ENCODE measurements at regions not wholly inside any gene's neighbourhood (a gene's known extent, or its start where the extent isn't known, plus 50 kb on each side); places are given as distances from the start of the nearest gene placed in this dataset.

- H3K27ac Mint-ChIP-seq = no peak overlapping the region
- H3K9me3 Mint-ChIP-seq = no peaks in the 10 kb centered on the region
- H3K4me3 Mint-ChIP-seq = no peak overlapping the region
- H3K36me3 Mint-ChIP-seq (ENCODE audit: low read depth) = no peaks in the 10 kb centered on the region
- H3K4me1 Mint-ChIP-seq = no peaks in the 10 kb centered on the region
- TF ChIP-seq, protein P1, sequence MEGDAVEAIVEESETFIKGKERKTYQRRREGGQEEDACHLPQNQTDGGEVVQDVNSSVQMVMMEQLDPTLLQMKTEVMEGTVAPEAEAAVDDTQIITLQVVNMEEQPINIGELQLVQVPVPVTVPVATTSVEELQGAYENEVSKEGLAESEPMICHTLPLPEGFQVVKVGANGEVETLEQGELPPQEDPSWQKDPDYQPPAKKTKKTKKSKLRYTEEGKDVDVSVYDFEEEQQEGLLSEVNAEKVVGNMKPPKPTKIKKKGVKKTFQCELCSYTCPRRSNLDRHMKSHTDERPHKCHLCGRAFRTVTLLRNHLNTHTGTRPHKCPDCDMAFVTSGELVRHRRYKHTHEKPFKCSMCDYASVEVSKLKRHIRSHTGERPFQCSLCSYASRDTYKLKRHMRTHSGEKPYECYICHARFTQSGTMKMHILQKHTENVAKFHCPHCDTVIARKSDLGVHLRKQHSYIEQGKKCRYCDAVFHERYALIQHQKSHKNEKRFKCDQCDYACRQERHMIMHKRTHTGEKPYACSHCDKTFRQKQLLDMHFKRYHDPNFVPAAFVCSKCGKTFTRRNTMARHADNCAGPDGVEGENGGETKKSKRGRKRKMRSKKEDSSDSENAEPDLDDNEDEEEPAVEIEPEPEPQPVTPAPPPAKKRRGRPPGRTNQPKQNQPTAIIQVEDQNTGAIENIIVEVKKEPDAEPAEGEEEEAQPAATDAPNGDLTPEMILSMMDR (IDR thresholded peaks at IDR 0.05; ENCODE audit: unreplicated experiment in 3 of 3) = no peak
- H3K27me3 Mint-ChIP-seq (ENCODE audit: low read depth) = no peaks in the 10 kb centered on the region
Measured at GRCh38 chr12:76611533-76611932, 52.0 kb upstream of the OSBPL8 start.

DNA sequence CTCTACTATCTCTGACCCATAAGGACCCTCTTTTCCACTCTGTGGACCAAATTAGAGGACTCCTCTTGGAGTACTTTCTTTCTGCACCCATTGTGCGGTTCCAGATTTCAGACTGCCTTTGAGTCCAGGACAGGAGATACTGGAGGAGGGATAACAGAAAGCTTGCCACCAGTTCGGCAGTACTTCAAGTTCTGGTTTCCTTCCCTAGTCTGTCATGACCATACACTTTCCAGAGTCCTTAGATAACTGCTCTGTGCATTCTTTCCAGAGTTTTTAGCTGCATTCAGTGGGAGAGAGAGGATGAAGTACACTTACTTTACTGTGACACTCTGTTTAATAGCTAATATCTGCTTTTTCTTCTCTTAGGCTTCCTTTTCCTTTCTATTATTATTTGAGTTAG is 54.8 kb upstream of the OSBPL8 start:
- TF ChIP-seq, protein P1 (IDR thresholded peaks at IDR 0.05; ENCODE audit: unreplicated experiment in 3 of 3) = no peak
- Mint-ChIP-seq H3K27ac (no peak overlapping the region), H3K27me3 (ENCODE audit: low read depth) (no peaks in the 10 kb centered on the region), H3K4me3 (no peak overlapping the region), H3K4me1 (no peaks in the 10 kb centered on the region), H3K36me3 (ENCODE audit: low read depth) (no peaks in the 10 kb centered on the region), H3K9me3 (no peaks in the 10 kb centered on the region)

DNA sequence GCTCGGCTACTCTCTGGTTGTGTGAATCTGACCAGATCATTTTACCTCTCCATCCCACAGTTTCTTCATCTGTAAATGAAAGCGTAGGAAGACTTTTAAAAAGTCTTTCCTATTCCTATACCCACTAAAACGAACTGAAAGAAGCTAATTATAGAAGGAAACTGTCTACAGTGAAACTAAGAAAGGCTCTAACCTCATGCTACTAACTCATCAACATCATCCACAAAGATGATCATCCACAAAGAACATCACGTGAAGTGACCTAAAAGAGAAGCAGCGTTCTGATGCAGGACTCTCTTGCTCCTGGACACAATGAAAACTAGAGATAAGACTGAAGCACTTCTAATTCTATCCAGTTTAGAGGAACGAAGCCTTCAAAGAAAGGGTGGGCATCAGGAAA is 58.5 kb upstream of the OSBPL8 start:
- Mint-ChIP-seq H3K9me3 (no peaks in the 10 kb centered on the region), H3K36me3 (ENCODE audit: low read depth) (no peaks in the 10 kb centered on the region), H3K27ac (no peak overlapping the region), H3K4me1 (no peaks in the 10 kb centered on the region), H3K27me3 (ENCODE audit: low read depth) (no peaks in the 10 kb centered on the region), H3K4me3 (no peak overlapping the region)
- TF ChIP-seq, protein P1 (IDR thresholded peaks at IDR 0.05; ENCODE audit: unreplicated experiment in 3 of 3) = no peak

DNA sequence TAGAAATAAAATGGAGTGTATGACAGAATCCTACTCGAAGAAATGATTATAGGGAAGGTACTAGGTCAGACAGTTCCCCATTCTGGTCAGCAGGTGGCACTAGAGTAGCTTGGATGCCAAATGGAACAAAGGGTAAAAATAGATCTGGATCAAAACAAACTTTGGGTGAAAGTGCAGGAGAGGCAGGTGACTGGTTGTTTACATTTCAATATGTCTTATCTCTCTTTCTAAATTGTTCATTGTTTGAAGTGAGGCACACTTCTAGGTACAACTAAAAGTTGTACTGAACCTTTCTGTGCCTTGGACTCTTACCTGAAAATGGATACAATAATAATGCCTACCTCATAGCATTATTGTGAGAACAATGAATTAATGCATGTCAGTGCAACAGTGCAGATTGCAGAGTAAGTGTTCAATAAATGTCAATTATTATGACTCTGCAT is 62.0 kb upstream of the OSBPL8 start:
- H3K27ac Mint-ChIP-seq = peak overlapping the region in 1 of 3 experiments; percentile 1

DNA sequence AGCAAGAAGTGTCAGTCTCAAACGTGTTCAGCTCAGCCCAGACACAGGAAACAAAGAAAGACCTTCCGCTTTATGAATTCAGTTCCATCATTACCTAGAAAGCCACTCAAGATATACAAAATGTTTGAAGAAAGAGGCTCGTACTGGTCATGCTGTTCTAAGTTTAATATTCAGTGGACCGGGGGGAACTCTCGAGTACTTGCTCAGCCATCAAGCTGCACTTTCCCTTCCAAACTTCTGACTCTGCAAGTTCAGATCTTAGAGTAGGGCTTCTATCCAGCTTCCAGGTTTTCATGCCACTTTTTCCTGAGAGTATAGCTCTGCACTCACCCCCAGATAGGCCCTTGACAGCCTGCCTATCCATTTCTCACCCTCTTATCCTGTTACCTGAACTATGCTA is 62.8 kb upstream of the OSBPL8 start:
- H3K36me3 Mint-ChIP-seq (ENCODE audit: low read depth) = no peaks in the 10 kb centered on the region
- H3K27ac Mint-ChIP-seq = no peak overlapping the region
- H3K4me1 Mint-ChIP-seq = no peaks in the 10 kb centered on the region
- H3K4me3 Mint-ChIP-seq = no peak overlapping the region
- no peaks in the 10 kb centered on the region for H3K9me3 Mint-ChIP-seq
- H3K27me3 Mint-ChIP-seq (ENCODE audit: low read depth) = no peaks in the 10 kb centered on the region
- TF ChIP-seq, protein P1 (IDR thresholded peaks at IDR 0.05; ENCODE audit: unreplicated experiment in 3 of 3) = no peak

More for the DNA sequence above, 62.0 kb upstream of the OSBPL8 start:
- Mint-ChIP-seq H3K27me3 (ENCODE audit: low read depth) (no peaks in the 10 kb centered on the region), H3K4me3 (no peak overlapping the region), H3K9me3 (no peaks in the 10 kb centered on the region), H3K4me1 (no peaks in the 10 kb centered on the region), H3K36me3 (ENCODE audit: low read depth) (no peaks in the 10 kb centered on the region)
- TF ChIP-seq, protein P1 (IDR thresholded peaks at IDR 0.05; ENCODE audit: unreplicated experiment in 3 of 3) = peak; percentile 96 to 97 (median 96)

DNA sequence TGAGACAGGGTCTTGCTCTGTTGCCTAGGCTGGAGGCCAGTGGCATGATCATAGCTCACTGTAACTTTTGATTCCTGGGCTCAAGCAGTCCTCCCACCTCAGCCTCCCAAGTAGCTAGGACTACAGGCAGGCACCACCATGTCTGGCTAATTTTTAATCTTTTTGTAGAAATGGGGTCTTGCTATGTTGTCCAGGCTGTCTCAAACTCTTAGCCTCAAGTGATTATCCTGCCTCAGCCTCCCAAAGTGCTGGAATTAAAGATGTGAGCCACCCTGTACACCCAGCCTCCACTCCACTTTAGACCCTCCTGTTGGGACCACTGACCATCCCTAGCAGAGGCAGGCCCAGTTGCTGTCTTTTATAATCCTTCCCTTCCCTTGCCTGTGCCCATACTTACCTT is 63.3 kb upstream of the OSBPL8 start:
- no peak overlapping the region for H3K27ac Mint-ChIP-seq
- H3K9me3 Mint-ChIP-seq = no peaks in the 10 kb centered on the region
- H3K4me1 Mint-ChIP-seq = no peaks in the 10 kb centered on the region

More for the DNA sequence above, 63.3 kb upstream of the OSBPL8 start:
- TF ChIP-seq, protein P1 (IDR thresholded peaks at IDR 0.05; ENCODE audit: unreplicated experiment in 3 of 3) = no peak
- Mint-ChIP-seq H3K36me3 (ENCODE audit: low read depth) (no peaks in the 10 kb centered on the region), H3K4me3 (no peak overlapping the region), H3K27me3 (ENCODE audit: low read depth) (no peaks in the 10 kb centered on the region)
